Vagina (tissue), 2 donors: ENCODE measurements at regions not wholly inside any gene's neighbourhood (a gene's known extent, or its start where the extent isn't known, plus 50 kb on each side); places are given as distances from the start of the nearest gene placed in this dataset.

ENCODE experiments used
- CTCF ChIP-seq, 3 experiments: fragments of 450-650 bp in 2 of 3; fragments of 200-600 bp in 1 of 3; sonication (generic) in 1 of 3; IDR thresholded peaks; one replicate each; pipeline ENCODE4 v1.5.1; 2017 to 2019; ENCODE audit warnings: antibody characterized with exemption in 3 of 3, mild to moderate bottlenecking in 2 of 3, moderate library complexity in 2 of 3
- POLR2A ChIP-seq, 2 donors: fragments of 450-650 bp; IDR thresholded peaks; one replicate each; pipeline ENCODE4 v1.6.1; 2017; ENCODE audit warnings: antibody characterized with exemption in 2 of 2, mild to moderate bottlenecking in 2 of 2, moderate library complexity in 2 of 2
- POLR2AphosphoS5 ChIP-seq, 2 donors: sonication (generic); formaldehyde crosslinking; IDR thresholded peaks; one replicate each; pipeline ENCODE4 v1.9.0; 2017; ENCODE audit warnings: antibody characterized with exemption in 2 of 2, mild to moderate bottlenecking in 2 of 2, low read depth in 1 of 2; ENCODE audit not compliant: insufficient read depth in 1 of 2

- TF ChIP-seq CTCF (IDR thresholded peaks at IDR 0.05) (no peak), POLR2A (IDR thresholded peaks at IDR 0.05) (no peak), POLR2AphosphoS5 (IDR thresholded peaks at IDR 0.05; ENCODE audit: insufficient read depth in 1 of 2, low read depth in 1 of 2) (no peak)
Measured at GRCh38 chr22:47672526-47672925, 910.1 kb downstream of the TBC1D22A start.
